ENCODE measurements at regions not wholly inside any gene's neighbourhood (a gene's known extent, or its start where the extent isn't known, plus 50 kb on each side); places are given as distances from the start of the nearest gene placed in this dataset.

- TF ChIP-seq, protein P1, sequence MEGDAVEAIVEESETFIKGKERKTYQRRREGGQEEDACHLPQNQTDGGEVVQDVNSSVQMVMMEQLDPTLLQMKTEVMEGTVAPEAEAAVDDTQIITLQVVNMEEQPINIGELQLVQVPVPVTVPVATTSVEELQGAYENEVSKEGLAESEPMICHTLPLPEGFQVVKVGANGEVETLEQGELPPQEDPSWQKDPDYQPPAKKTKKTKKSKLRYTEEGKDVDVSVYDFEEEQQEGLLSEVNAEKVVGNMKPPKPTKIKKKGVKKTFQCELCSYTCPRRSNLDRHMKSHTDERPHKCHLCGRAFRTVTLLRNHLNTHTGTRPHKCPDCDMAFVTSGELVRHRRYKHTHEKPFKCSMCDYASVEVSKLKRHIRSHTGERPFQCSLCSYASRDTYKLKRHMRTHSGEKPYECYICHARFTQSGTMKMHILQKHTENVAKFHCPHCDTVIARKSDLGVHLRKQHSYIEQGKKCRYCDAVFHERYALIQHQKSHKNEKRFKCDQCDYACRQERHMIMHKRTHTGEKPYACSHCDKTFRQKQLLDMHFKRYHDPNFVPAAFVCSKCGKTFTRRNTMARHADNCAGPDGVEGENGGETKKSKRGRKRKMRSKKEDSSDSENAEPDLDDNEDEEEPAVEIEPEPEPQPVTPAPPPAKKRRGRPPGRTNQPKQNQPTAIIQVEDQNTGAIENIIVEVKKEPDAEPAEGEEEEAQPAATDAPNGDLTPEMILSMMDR (conservative IDR thresholded peaks at IDR 0.05; ENCODE audit: low read depth, low read length): no peak
- no peak for TF ChIP-seq SMC3 (IDR thresholded peaks at IDR 0.05; ENCODE audit: low read depth, low read length)
- TF ChIP-seq RAD21 (IDR thresholded peaks at IDR 0.05; ENCODE audit: low read length): no peak
These were observed 144.2 kb downstream of the LRIG3 start for GRCh38 chr12:58776144-58776543.
